GM21367 (cell line): ENCODE measurements at regions not wholly inside any gene's neighbourhood (a gene's known extent, or its start where the extent isn't known, plus 50 kb on each side); places are given as distances from the start of the nearest gene placed in this dataset.
"Not testable (repeated sequence)": the region's sequence is repeated elsewhere in the genome, so short reads cannot be mapped to it uniquely, and the experiment has no call there.

Experiments
- ATAC-seq: cut with Tn5 transposase; IDR thresholded peaks from one replicate; pipeline ENCODE4 v1.9.1; 2021; ENCODE audit not compliant: unreplicated experiment

DNA sequence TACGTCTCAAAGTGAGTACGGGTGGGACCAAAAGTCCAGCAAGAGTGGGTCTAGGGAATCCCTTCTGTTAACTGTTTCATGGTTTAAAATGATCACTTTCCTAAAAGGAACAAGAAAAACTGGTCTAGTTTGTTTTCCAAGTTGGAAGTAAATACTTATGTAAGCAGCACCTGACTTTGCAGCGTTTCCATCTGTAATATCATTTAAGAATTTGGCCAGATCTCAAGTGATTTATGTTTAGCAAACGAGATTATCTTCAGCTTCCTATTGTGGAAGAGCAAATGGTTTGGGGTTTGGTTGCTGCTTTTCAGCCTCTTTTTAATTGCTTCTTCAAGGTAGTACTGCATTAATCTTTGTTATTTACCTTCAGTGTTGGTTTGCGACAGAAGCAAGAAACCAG, 50.4 kb downstream of the FHIP1A start:
- ATAC-seq, result no peak

DNA sequence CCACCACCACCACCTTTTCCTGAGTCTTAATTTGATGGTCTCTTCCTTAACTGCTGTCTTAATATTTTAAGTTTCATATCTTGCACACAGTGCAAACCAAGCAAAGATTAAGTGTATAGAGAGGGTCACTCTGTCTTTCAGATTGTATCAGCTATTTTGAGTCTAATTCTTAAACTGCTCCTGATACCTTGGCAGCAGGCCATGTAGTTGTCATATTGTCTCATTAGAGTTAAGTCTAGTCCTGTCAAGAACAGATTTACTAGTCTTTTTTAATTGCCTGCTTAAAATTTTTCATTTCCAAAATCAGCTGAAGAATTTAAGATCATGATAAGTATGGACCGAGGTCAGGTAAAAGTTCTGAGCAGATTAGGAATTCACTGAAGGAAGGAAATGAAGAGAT, 51.5 kb downstream of the FHIP1A start:
- ATAC-seq, result no peak

DNA sequence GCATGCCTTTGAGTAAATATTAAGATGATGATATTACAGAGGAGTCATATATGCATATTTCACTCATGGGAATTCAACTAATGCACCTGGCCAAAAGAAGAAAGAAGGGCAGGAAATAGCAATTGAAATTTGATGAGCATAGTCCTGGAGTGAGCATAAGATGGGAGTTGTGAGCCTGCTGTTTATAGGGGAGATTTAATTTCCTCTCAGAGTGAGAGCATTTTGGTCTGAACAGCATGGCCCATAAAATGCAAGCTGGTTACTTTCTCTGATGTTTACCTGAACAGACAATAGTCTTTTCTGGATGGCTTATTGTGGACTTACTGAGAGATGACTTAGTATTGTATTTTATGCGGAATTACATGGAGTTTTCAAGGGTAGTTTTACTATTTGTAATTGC, 53.6 kb downstream of the FHIP1A start:
- ATAC-seq, result no peak

DNA sequence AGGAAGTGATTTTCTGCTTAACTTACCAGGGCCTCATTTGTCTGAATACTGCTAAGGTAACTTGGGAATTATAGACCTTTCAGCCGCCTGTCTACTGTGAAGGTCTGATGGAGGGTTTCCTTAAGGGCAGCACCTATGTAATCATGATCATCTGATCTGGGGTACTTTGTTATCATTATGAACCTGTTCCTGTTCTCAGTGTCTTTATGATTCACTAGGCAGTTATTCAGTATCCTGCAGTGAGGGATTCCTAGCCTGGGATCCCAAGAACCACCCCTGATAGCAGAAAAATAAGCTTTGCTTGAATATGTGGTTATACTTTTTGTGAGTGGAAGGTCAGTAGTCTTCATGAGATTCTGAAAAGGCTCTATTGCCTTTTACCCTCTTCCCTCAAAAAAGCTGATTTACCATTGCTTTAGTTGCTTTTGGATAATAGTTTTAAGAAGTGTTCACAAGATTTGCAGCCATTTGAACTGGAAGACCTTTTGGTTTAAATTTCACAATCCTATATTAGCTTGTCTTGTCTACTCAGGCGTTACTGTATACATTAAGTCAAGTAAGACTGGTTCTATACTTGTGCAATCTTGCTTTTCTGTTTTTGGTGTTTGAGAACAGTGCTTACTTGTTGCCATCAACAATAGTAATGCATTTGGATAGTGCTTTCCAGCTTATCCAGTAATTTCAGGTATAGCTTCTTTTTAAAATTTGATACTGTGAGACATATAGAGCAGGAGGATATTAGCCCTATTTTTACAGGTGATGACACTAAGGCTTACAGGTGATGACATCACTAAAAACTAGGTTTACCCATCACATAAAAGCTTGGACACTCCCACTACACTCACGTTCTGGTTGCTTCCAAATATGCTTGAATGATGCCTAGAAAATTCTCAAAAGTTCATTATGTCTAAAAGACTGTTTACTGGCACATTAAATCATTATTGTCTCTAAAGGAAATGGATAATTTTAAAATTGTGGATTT, 60.0 kb downstream of the FHIP1A start:
- no peak for ATAC-seq

DNA sequence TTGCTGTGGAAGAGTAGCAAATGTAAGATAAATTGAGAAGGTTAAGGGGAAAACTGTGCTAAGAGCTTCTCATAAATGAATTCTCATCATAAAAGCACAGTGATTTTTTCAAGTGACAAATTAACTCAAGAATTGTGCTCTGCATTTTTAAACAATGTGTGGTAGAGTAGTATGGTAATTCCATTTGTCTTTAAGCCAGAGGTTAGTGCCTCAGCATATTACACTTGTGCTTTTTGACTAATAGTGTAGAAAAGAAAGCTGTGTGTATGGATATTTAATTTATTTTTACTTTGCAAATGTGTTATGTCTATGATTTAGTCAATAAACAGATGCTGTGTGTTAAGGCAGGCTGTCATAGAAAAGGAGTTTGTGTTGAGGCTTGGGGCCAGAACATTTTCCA, 61.0 kb downstream of the FHIP1A start:
- no peak for ATAC-seq

DNA sequence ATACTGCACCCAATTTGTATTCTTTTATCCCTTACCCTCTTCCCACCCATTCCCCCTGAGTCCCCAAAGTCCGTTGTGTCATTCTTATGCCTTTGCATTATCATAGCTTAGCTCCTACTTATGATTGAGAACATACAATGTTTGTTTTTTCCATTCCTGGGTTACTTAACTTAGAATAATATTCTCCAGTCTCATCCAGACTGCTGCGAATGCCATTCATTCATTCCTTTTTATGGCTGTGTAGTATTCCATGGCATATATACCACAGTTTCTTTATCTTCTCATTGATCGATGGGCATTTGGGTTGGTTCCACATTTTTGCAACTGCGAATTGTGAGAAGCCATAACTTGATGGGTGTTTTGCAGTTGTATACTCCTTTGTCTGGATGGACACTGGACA, 62.8 kb downstream of the FHIP1A start:
- no peak for ATAC-seq

DNA sequence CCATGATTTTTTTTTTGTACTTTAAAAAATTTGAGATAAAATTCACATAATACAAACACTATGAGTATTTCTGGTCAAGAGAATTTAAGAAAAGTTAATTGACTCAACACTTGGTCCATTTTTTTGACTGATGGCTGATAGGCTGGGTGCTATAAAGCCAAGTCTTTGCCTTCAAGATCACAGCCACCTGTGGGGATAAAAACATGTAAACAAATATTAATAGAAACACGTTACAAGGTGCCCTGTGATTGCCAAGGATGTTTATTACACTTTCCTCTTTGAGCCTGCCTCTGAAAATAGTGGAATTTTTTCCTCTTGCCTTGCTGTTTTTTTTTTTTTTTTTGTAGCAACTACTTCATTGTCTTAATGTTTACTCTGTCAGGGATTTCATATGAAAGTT, 63.3 kb downstream of the FHIP1A start:
- ATAC-seq, result no peak

DNA sequence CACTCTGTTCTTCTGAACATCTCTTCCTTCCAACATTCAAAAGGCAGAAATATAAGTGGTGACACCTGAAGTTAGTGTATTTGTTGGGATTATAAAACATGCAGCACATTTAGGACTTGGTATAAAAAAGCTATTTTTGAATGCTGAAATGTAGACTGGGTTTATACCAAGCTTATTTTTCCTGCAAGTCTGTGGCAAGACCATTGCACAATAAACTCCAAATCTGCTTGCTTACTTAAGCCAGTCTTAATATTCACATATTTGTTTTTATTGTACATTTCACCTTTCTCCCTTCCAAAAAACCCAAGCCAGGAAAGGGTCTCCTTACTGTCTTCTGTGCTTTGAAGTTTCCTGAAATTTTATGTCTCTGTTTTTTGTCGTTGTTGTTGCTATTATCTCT, 63.7 kb downstream of the FHIP1A start:
- ATAC-seq, result no peak

DNA sequence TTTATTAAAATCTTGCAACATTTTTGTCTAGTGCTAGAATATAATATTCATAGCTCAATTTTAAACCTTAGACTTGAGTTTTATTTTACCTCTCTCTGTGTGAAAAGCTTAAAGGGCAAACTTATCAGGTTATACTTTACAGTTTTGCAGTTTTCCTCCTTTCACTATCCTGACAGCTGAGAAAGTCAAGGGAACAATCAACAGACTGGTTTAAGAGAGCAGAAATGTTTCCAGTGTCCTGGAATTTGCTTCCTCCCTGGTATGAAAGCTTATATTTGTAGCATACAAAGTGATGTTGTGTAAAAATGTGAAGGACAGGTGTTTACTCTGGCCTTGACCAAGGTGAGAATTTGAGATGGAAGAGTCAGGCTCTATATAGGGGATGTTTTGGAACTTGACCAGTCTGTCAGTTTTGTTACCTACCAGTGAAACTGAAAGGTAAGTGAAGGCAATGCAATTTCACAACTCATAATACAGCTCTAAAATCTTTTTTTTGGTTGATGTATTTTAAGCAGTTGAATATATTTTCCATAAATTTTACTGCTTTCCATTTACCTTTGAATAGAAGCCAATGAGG, 64.6 kb downstream of the FHIP1A start:
- no peak for ATAC-seq

DNA sequence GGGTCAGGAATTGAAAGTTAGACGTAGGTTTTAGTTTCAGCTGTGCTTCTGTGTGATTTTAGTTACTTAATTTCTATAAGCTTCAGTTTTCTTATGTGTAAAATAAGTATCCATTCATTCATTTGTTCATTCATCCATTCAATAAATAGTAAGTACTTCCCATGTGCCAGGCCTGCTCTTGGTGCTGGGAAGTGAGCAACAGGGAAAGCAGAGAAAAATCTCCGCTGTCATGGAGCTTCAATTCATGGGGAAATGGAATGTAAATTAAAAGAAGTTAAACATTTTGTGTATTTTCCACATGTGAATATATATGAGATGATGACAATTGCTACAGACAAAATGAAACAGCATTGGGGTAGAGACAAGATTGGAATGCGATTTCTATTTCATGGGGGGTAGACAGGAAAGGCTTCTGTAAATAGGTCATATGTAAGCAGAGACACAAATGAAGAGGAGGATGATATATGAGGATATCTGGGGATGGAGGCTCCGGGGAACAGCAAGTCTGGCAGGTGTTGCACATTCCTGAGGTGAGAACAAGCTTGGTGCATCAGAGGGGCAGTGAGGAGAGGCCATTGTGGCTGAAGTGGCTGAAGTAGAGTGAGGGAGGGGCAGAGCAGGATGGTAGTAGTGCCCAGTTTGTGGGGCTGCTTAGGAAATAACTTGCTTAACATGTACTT, 66.2 kb downstream of the FHIP1A start:
- ATAC-seq, result no peak

DNA sequence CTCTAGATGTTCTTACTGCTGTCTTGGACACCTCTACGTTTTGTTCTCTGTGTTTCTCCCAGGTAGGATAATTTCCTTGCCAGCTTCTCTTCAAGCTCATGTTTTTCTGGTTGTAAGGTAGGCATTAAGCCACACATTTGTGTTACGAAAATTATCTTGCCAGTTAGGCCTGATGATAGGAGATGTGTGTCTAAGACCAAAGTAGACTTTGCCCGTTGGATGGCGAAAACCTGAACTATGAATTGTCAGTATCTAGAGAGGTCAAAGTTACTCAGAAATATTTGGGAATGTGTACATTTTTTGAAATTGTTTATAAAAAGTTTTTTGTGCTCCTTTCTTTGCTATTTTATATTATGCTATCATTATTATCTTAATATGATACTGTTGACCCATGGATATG, 72.8 kb downstream of the FHIP1A start:
- no peak for ATAC-seq

DNA sequence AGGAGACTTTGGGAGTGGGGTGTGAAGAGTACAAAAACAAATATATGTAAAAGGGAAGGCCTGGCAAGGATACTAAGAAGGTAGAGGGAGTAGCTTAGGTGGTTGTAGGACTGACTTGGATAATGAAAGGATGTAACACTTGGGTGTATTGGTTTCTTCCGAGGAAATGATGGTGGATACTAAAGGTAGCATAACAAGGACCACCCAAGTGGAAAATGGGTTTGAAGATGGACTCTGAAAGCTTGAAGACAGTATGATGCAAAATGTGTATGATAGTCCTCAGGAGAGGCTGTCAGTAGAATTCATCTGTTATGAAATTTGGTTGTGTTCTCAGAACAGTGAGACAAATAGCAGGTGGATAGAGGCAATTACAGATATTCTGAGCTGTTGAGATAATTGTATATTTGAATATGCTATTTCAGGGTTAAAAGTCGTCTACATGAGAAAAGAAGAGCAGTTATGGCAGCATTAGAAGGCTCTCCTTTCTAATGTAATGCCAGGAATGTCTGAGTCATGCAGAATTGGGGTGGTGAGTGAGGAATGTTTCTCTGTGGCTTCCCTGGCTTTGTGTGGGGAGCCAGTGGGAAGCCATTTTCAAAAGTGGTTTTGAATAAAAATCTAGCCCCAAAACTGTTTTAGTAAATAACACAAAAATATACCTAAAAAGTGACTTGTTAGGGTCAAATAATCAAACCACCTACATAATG, 75.6 kb downstream of the FHIP1A start:
- no peak for ATAC-seq

DNA sequence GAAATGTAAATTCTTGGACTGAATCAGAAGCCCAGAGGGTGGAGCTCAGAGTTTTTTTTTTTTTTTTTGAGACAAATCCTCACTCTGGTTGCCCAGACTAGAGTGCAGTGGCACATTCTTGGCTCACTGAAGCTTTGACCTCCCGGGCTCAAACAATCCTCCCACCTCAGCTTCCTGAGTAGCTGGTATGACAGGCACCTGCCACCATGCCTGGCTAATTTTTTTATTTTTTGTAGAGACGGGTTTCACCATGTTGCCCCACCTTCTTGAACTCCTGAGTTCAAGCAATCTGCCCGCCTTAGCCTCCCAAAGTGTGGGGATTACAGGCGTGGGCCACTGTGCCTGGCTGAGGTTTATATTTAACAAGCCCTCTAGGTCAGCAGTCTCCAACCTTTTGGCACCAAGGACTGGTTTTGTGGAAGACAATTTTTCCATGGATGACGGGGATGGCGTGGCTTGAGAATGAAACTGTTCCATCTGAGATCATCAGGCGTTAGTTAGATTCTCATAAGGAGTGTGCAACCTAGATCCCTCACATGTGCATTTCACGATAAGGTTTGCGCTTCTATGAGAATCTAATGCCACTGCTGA, 76.7 kb downstream of the FHIP1A start:
- ATAC-seq, result no peak

DNA sequence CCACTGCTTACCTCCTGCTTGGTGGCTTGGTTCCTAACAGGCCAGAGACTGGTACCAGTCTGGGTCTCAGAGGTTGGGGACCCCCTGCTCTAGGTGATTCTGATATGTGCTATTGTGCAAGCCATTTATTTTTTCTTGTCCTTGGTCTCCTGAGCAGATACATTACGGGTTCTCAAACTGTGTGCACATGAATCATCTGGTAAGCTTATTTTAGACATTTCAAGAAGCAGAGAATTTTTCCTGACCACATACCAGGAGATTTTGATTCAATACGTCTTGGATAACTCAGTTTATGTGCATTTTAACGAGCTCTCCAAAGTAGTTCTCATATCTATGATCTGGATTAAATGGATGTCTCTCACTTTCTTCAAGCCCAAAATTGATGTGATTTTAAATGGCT, 77.2 kb downstream of the FHIP1A start:
- ATAC-seq, result no peak

DNA sequence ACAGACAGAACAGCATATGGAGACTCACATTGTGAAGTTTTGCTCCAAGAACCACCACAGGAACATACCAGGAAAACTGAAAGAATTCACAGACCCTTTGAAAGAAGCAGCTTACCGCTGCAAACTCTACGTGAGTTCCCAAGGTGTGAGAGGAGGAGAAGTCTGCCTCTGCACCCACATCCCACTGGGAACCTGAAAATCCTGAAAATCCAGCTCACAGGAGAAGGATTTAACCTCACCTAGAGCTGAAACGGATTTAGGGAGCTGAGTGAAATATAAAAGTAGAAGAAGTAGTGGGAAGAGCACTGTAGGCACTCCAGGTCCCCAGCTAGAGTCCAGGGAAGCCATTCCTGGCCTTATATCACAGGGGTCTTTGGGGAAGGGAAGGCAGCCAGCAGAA, 80.0 kb downstream of the FHIP1A start:
- ATAC-seq, result no peak

DNA sequence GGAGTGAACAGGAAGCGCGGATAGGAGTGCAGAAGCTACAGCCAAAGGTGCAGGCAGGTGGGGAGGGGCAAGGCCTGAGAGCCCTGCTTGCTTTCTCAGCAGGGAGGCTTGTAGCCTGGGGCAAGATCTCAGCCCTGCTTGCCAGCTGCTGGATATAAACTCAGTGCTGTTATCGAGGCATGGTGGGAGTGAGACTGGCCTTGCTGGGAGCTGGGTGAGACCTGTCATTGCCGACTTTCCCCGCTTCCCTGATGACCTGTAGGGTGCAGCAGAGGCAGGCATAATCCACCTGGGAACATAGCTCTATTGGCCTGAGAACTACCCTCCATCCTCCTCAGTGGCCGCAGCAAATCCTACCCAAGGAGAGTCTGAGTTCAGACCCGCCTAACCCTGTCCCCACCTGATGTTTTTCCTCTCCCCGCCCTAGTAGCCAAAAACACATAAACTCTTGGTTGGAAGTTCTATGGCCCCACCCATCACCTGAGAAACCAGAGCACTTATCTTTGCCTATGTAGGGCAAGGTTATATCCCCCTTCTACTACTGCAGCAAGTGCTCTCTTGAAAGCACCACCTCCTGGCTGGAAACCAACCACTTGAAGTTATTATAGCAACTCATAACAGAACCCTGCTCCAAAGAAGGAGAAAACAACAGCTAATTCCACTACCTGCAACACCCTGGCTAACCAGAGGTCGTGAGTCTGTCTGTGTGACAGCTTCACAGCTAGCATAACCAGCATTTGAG, 80.7 kb downstream of the FHIP1A start:
- ATAC-seq, result no peak

DNA sequence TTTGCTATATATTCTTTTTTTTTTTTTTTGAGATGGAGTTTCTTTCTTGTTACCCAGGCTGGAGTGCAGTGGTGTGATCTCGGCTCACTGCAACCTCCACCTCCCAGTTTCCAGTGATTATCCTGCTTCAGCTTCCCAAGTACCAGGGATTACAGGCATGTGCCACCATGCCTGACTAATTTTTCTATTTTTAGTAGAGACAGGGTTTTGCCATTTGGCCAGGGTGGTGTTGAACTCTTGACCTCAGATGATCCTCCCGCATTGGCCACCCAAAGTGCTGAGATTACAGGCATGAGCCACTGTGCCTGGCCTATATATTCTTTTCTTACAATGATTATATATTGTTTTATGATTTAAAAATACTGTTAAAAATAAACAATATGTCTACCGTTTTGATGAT, 86.6 kb downstream of the FHIP1A start:
- not testable (repeated sequence) for ATAC-seq

DNA sequence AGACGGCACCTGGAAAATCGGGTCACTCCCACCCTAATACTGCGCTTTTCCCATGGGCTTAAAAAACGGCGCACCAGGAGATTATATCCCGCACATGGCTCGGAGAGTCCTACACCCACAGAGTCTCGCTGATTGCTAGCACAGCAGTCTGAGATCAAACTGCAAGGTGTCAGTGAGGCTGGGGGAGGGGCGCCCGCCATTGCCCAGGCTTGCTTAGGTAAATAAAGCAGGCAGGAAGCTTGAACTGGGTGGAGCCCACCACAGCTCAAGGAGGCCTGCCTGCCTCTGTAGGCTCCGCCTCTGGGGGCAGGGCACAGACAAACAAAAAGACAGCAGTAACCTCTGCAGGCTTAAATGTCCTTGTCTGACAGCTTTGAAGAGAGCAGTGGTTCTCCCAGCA, 102.6 kb downstream of the FHIP1A start:
- not testable (repeated sequence) for ATAC-seq

DNA sequence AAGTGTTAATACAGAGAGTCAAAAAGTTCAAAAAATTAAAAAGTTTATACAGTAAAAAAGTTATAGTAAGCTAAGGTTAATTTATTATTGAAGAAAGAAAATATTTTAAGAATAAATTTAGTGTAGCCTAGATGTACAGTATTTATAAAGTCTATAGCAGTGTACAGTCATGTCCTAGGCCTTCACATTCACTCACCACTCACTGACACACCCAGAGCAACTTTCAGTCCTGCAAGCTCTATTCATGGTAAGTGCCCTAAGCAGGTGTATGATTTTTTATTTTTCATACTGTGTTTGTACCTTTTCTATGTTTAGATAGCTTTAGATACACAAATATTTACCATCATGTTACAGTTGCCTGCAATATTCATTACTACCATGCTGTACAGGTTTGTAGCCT, 108.9 kb downstream of the FHIP1A start:
- ATAC-seq, result no peak

DNA sequence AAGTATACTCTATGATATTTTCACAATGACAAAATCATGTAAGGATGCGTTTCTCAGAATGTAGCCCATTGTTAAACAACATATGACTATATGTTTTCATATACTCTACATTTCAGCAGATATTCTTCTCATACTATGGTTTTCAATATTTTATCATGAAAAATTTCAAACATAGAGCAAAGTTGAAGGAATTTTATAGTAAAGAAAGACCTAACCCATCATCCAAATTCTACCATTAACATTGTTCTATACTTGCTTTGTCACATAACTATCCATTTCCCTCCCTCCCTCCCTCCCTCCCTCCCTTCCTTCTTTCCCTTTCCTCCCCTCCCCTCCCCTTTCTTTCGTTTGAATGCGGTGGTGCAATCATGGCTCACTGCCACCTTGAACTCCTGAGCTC, 109.4 kb downstream of the FHIP1A start:
- no peak for ATAC-seq
